Inflammatory macrophage (primary cell): ENCODE measurements at regions not wholly inside any gene's neighbourhood (a gene's known extent, or its start where the extent isn't known, plus 50 kb on each side); places are given as distances from the start of the nearest gene placed in this dataset.
"Not testable (repeated sequence)": the region's sequence is repeated elsewhere in the genome, so short reads cannot be mapped to it uniquely, and the experiment has no call there.

Experiments
- DNase-seq, 2 donors: peaks; one replicate each; pipeline ENCODE4 v3.0.0-alpha.2; 2020 to 2022

- DNase-seq = no peak
These were observed 52.5 kb upstream of the WDFY3 start for GRCh38 chr4:85018983-85019382.

- DNase-seq = no peak
These were observed 52.9 kb upstream of the WDFY3 start for GRCh38 chr4:85019411-85019810.

GRCh38 chr4:85024671-85025070 lies 58.2 kb upstream of the WDFY3 start:
- no peak for DNase-seq

GRCh38 chr4:85028910-85029309 lies 62.4 kb upstream of the WDFY3 start:
- DNase-seq = no peak

GRCh38 chr4:85029453-85029852 lies 63.0 kb upstream of the WDFY3 start:
- DNase-seq = no peak

GRCh38 chr4:85030156-85030555 lies 63.7 kb upstream of the WDFY3 start:
- no peak for DNase-seq

- not testable (repeated sequence) for DNase-seq
These were observed 67.3 kb upstream of the WDFY3 start for GRCh38 chr4:85033838-85034237.

- no peak for DNase-seq
These were observed 73.0 kb upstream of the WDFY3 start for GRCh38 chr4:85039526-85039925.

- DNase-seq = not testable (repeated sequence)
These were observed 77.5 kb upstream of the WDFY3 start for GRCh38 chr4:85043812-85044496.

GRCh38 chr4:85050736-85051135 lies 84.2 kb upstream of the WDFY3 start:
- no peak for DNase-seq

GRCh38 chr4:85051526-85051925 lies 85.0 kb upstream of the WDFY3 start:
- DNase-seq = no peak

- not testable (repeated sequence) for DNase-seq
These were observed 88.4 kb upstream of the WDFY3 start for GRCh38 chr4:85054925-85055324.

- DNase-seq = no peak
These were observed 92.1 kb upstream of the WDFY3 start for GRCh38 chr4:85058551-85058950.

- DNase-seq = no peak
These were observed 95.5 kb upstream of the WDFY3 start for GRCh38 chr4:85061974-85062373.

- no peak for DNase-seq
These were observed 96.0 kb upstream of the WDFY3 start for GRCh38 chr4:85062466-85062865.

GRCh38 chr4:85067342-85067741 lies 100.9 kb upstream of the WDFY3 start:
- no peak for DNase-seq

GRCh38 chr4:85078016-85078415 lies 111.5 kb upstream of the WDFY3 start:
- DNase-seq = no peak

- DNase-seq = no peak
These were observed 114.7 kb upstream of the WDFY3 start for GRCh38 chr4:85081196-85081595.

- DNase-seq = peak; percentile 54 to 55
These were observed 118.0 kb upstream of the WDFY3 start for GRCh38 chr4:85084371-85085094.

- no peak for DNase-seq
These were observed 120.2 kb upstream of the WDFY3 start for GRCh38 chr4:85086721-85087120.

- DNase-seq = no peak
These were observed 126.0 kb upstream of the WDFY3 start for GRCh38 chr4:85092536-85092935.

GRCh38 chr4:85092943-85093342 lies 126.5 kb upstream of the WDFY3 start:
- no peak for DNase-seq

GRCh38 chr4:85094735-85095134 lies 128.2 kb upstream of the WDFY3 start:
- no peak for DNase-seq

- no peak for DNase-seq
These were observed 136.1 kb upstream of the WDFY3 start for GRCh38 chr4:85102606-85103005.
